Chondrocyte (in vitro differentiated cells): ENCODE measurements at regions not wholly inside any gene's neighbourhood (a gene's known extent, or its start where the extent isn't known, plus 50 kb on each side); places are given as distances from the start of the nearest gene placed in this dataset.

Source experiments
- DNase-seq: peaks from one replicate; pipeline ENCODE4 v3.0.0; 2021; ENCODE audit warnings: mixed read lengths, low spot score
- H3K27ac Mint-ChIP-seq: one replicate; pipeline ENCODE4 v1.8.0; 2021; ENCODE audit warnings: mild to moderate bottlenecking, moderate library complexity, mixed read lengths; ENCODE audit not compliant: unreplicated experiment
- H3K27me3 Mint-ChIP-seq: 2 replicates; pipeline ENCODE4 v1.8.0; 2021; ENCODE audit warnings: low read depth, mixed read lengths
- H3K36me3 Mint-ChIP-seq: 2 replicates; pipeline ENCODE4 v1.8.0; 2021; ENCODE audit warnings: low read depth, mixed read lengths
- H3K4me1 Mint-ChIP-seq: 2 replicates; pipeline ENCODE4 v1.8.0; 2021; ENCODE audit warnings: low read depth, mild to moderate bottlenecking, mixed read lengths
- H3K4me3 Mint-ChIP-seq: one replicate; pipeline ENCODE4 v1.8.0; 2021; ENCODE audit warnings: mild to moderate bottlenecking, moderate library complexity, mixed read lengths; ENCODE audit not compliant: unreplicated experiment
- H3K9me3 Mint-ChIP-seq: 2 replicates; pipeline ENCODE4 v1.8.0; 2021; ENCODE audit warnings: low read depth, mixed read lengths
- TF ChIP-seq, protein P1 (sequence below): fragments of 200-600 bp; sonication (generic); IDR thresholded peaks from 2 replicates; pipeline ENCODE4 v1.5.0; 2021; ENCODE audit warnings: antibody characterized with exemption, mild to moderate bottlenecking, moderate library complexity

DNA sequence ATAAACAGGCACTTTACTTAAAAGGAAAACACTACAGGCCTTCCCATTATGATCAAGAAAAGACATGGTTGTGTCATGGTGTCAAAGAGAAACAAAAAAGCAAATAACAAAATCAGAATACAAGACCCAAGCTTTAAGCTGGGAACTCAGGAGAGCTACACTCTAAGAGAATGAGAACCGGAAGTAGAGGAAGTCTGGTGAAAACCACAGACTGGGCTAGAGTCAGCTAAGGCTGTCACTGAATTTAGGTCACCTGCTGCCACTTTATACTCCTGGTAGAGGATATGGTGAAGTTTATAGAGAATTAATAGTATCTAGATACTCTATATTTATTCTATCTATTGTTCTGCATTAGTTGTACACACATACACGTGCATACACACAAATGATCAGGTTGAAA, 971.7 kb downstream of the FLRT2 start:
- Mint-ChIP-seq H3K9me3 (peaks cover 2% of the 10 kb centered on the region), H3K4me3 (no peak overlapping the region), H3K4me1 (no peaks in the 10 kb centered on the region), H3K27me3 (peaks cover 2% of the 10 kb centered on the region), H3K36me3 (peaks cover 1% of the 10 kb centered on the region), H3K27ac (no peak overlapping the region)
- no peak for DNase-seq
- TF ChIP-seq, protein P1, sequence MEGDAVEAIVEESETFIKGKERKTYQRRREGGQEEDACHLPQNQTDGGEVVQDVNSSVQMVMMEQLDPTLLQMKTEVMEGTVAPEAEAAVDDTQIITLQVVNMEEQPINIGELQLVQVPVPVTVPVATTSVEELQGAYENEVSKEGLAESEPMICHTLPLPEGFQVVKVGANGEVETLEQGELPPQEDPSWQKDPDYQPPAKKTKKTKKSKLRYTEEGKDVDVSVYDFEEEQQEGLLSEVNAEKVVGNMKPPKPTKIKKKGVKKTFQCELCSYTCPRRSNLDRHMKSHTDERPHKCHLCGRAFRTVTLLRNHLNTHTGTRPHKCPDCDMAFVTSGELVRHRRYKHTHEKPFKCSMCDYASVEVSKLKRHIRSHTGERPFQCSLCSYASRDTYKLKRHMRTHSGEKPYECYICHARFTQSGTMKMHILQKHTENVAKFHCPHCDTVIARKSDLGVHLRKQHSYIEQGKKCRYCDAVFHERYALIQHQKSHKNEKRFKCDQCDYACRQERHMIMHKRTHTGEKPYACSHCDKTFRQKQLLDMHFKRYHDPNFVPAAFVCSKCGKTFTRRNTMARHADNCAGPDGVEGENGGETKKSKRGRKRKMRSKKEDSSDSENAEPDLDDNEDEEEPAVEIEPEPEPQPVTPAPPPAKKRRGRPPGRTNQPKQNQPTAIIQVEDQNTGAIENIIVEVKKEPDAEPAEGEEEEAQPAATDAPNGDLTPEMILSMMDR: no peak

GRCh38 chr14:86491743-86492142, 961.8 kb downstream of the FLRT2 start:
- TF ChIP-seq, protein P1: no peak
- H3K4me3 Mint-ChIP-seq: no peak overlapping the region
- peaks cover 2% of the 10 kb centered on the region for H3K27me3 Mint-ChIP-seq
- no peak for DNase-seq
- no peak overlapping the region for H3K27ac Mint-ChIP-seq
- no peaks in the 10 kb centered on the region for H3K4me1 Mint-ChIP-seq
- H3K36me3 Mint-ChIP-seq: peaks cover under 1% of the 10 kb centered on the region
- H3K9me3 Mint-ChIP-seq: peaks cover 4% of the 10 kb centered on the region

- H3K27me3 Mint-ChIP-seq: peaks cover 4% of the 10 kb centered on the region
- DNase-seq: no peak
- H3K4me3 Mint-ChIP-seq: no peak overlapping the region
- H3K36me3 Mint-ChIP-seq: no peaks in the 10 kb centered on the region
- H3K27ac Mint-ChIP-seq: no peak overlapping the region
- TF ChIP-seq, protein P1: no peak
- H3K9me3 Mint-ChIP-seq: no peaks in the 10 kb centered on the region
- no peaks in the 10 kb centered on the region for H3K4me1 Mint-ChIP-seq
These were observed 951.2 kb downstream of the FLRT2 start for GRCh38 chr14:86481104-86481503.

- TF ChIP-seq, protein P1: no peak
- Mint-ChIP-seq H3K27me3 (no peaks in the 10 kb centered on the region), H3K4me1 (no peaks in the 10 kb centered on the region), H3K27ac (no peak overlapping the region), H3K4me3 (no peak overlapping the region), H3K36me3 (no peaks in the 10 kb centered on the region), H3K9me3 (no peaks in the 10 kb centered on the region)
- DNase-seq: no peak
These were observed 934.4 kb downstream of the FLRT2 start for GRCh38 chr14:86464341-86464740.

GRCh38 chr14:86462193-86462753, 932.3 kb downstream of the FLRT2 start:
- no peak for DNase-seq
- TF ChIP-seq, protein P1: peak; percentile 74
- Mint-ChIP-seq H3K27ac (no peak overlapping the region), H3K4me1 (no peaks in the 10 kb centered on the region), H3K9me3 (no peaks in the 10 kb centered on the region), H3K4me3 (no peak overlapping the region), H3K36me3 (no peaks in the 10 kb centered on the region), H3K27me3 (no peaks in the 10 kb centered on the region)
